GM18873 (cell line): ENCODE measurements at regions not wholly inside any gene's neighbourhood (a gene's known extent, or its start where the extent isn't known, plus 50 kb on each side); places are given as distances from the start of the nearest gene placed in this dataset.
"Not testable (repeated sequence)": the region's sequence is repeated elsewhere in the genome, so short reads cannot be mapped to it uniquely, and the experiment has no call there.

ENCODE experiments used
- ATAC-seq: cut with Tn5 transposase; IDR thresholded peaks from one replicate; pipeline ENCODE4 v1.9.1; 2021; ENCODE audit warnings: mild to moderate bottlenecking, moderate library complexity, moderate number of reproducible peaks; ENCODE audit not compliant: unreplicated experiment, low FRiP score

GRCh38 chr6:94559829-94560537, 1017.4 kb upstream of the MANEA start:
- no peak for ATAC-seq

- ATAC-seq = not testable (repeated sequence)
Measured at GRCh38 chr6:94557207-94557606, 1020.1 kb upstream of the MANEA start.

- no peak for ATAC-seq
Measured at GRCh38 chr6:94548201-94548600, 1029.1 kb upstream of the MANEA start.

- no peak for ATAC-seq
Measured at GRCh38 chr6:94535798-94536197, 1041.5 kb upstream of the MANEA start.

GRCh38 chr6:94511502-94512088, 1065.7 kb upstream of the MANEA start:
- ATAC-seq = no peak

- no peak for ATAC-seq
Measured at GRCh38 chr6:94510877-94511276, 1066.5 kb upstream of the MANEA start.

GRCh38 chr6:94501516-94501915, 1075.8 kb upstream of the MANEA start:
- ATAC-seq = no peak

- no peak for ATAC-seq
Measured at GRCh38 chr6:94498099-94498498, 1078.7 kb upstream of the EPHA7 start.

GRCh38 chr6:94494500-94494899, 1075.1 kb upstream of the EPHA7 start:
- no peak for ATAC-seq

GRCh38 chr6:94487371-94487770, 1068.0 kb upstream of the EPHA7 start:
- no peak for ATAC-seq

GRCh38 chr6:94478133-94479005, 1059.0 kb upstream of the EPHA7 start:
- ATAC-seq = no peak

- no peak for ATAC-seq
Measured at GRCh38 chr6:94468830-94469229, 1049.5 kb upstream of the EPHA7 start.

GRCh38 chr6:94464018-94464510, 1044.7 kb upstream of the EPHA7 start:
- no peak for ATAC-seq

GRCh38 chr6:94463306-94463705, 1043.9 kb upstream of the EPHA7 start:
- ATAC-seq = no peak

- ATAC-seq = no peak
Measured at GRCh38 chr6:94462231-94462630, 1042.9 kb upstream of the EPHA7 start.

GRCh38 chr6:94456266-94456665, 1036.9 kb upstream of the EPHA7 start:
- no peak for ATAC-seq

- ATAC-seq = no peak
Measured at GRCh38 chr6:94454231-94454630, 1034.9 kb upstream of the EPHA7 start.

- no peak for ATAC-seq
Measured at GRCh38 chr6:94446120-94446519, 1026.8 kb upstream of the EPHA7 start.

- no peak for ATAC-seq
Measured at GRCh38 chr6:94443701-94444100, 1024.3 kb upstream of the EPHA7 start.

- no peak for ATAC-seq
Measured at GRCh38 chr6:94424692-94425091, 1005.3 kb upstream of the EPHA7 start.

- ATAC-seq = no peak
Measured at GRCh38 chr6:94417363-94417762, 998.0 kb upstream of the EPHA7 start.
